ENCODE measurements at regions not wholly inside any gene's neighbourhood (a gene's known extent, or its start where the extent isn't known, plus 50 kb on each side); places are given as distances from the start of the nearest gene placed in this dataset.

DNA sequence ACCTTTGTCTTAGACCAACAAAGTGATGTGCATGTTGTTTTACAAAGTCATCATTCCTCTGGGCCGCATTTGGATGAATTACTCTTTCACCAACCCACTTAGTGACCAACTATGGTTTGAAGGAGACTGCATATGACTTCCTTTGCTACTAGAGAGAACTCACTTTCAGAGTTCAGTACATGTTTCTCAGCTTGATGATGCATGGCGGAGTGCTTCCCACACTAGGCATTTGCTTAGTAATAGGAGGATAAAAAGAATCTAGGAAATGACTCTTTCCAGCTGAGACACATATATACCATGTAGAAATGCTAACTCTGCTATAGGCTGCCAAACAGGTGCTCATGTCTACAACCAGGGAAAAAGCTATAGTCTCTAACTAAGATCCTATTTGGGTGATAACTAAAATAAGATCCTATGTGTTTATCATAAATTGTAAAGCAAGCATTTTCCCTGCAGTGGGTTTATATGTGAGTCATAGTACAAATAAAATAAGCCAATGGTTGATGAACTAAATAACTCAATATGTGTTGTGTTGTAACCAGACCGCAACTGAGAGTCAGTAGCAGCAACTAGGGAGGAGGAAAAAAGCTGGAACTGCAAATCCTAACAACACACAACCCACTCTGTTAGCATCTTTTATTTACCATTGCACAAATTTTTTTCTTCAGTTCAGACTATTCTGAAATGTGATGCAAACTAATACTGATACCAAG is 87.2 kb downstream of the TSPAN8 start:
- TF ChIP-seq, protein P1, sequence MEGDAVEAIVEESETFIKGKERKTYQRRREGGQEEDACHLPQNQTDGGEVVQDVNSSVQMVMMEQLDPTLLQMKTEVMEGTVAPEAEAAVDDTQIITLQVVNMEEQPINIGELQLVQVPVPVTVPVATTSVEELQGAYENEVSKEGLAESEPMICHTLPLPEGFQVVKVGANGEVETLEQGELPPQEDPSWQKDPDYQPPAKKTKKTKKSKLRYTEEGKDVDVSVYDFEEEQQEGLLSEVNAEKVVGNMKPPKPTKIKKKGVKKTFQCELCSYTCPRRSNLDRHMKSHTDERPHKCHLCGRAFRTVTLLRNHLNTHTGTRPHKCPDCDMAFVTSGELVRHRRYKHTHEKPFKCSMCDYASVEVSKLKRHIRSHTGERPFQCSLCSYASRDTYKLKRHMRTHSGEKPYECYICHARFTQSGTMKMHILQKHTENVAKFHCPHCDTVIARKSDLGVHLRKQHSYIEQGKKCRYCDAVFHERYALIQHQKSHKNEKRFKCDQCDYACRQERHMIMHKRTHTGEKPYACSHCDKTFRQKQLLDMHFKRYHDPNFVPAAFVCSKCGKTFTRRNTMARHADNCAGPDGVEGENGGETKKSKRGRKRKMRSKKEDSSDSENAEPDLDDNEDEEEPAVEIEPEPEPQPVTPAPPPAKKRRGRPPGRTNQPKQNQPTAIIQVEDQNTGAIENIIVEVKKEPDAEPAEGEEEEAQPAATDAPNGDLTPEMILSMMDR (IDR thresholded peaks at IDR 0.05; ENCODE audit: poor library complexity), result no peak
- TF ChIP-seq EZH2 (IDR thresholded peaks at IDR 0.05; ENCODE audit: borderline replicate concordance), result no peak
